ENCODE measurements at regions not wholly inside any gene's neighbourhood (a gene's known extent, or its start where the extent isn't known, plus 50 kb on each side); places are given as distances from the start of the nearest gene placed in this dataset.

- no peak for TF ChIP-seq CTCF (IDR thresholded peaks at IDR 0.05)
- no peak for TF ChIP-seq POLR2A (IDR thresholded peaks at IDR 0.05)
These were observed 122.3 kb upstream of the CPM start for GRCh38 chr12:69055280-69055679.

All from lower leg skin (tissue), 3 donors.